Caki2 (cell line): ENCODE measurements at regions not wholly inside any gene's neighbourhood (a gene's known extent, or its start where the extent isn't known, plus 50 kb on each side); places are given as distances from the start of the nearest gene placed in this dataset.
A peak's percentile ranks its signal among the peaks of the same experiment; 100 is the strongest.
"Not testable (repeated sequence)": the region's sequence is repeated elsewhere in the genome, so short reads cannot be mapped to it uniquely, and the experiment has no call there.

Source experiments
- DNase-seq: peaks from one replicate; pipeline ENCODE4 v3.0.0-alpha.2; 2015; ENCODE audit warnings: low read depth
- in situ Hi-C: cut with HindIII; loops from 2 replicates; pipeline ENCODE4 v1.10.0; 2016; ENCODE audit warnings: low sequenced_read_pairs, low pct_unique_long_range_greater_than_20kb, mixed read lengths

GRCh38 chr11:69205743-69206612 lies 50.2 kb downstream of the SMIM38 start:
- in situ Hi-C loops = no loop called here
- DNase-seq = no peak

- in situ Hi-C loops = not testable (repeated sequence)
Observed at GRCh38 chr11:69206613-69206965, 50.9 kb downstream of the SMIM38 start.

DNA sequence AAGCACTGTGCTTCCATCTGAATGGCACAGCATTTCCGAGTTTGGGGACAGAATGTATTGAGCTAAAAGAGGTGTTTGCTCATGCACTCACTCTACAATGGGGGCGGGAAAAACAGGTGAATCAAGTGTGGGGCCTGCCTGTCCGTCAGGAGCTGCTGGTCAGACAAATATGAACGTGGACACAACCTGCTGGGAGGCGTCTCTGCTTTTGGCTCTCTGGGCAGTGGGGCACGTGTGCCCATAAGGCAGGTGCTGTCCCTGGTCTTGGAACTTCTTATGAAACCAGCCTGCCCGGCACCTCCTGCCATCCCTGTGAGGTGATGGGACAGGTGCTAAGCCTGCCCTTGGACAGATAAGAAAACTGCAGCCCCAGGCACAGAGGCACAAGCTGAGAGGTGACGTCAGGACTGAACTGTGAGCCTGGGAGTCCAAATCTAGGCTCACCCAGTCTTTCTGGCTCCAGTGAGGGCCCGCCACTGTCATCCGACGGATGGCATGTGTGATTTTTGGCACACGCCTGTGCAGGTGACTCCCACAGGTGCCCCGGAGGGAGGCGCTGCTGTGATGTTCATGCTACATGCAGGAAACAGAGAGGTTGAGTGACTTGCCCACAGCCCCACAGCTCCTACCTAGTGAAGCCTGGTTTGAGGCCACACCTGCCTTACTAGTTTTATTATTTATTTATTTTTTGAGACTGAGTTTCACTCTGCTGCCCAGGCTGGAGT lies 51.6 kb downstream of the SMIM38 start:
- in situ Hi-C loops = no loop called here
- DNase-seq = no peak

More at GRCh38 chr11:69206613-69206965, 50.9 kb downstream of the SMIM38 start:
- not testable (repeated sequence) for DNase-seq

DNA sequence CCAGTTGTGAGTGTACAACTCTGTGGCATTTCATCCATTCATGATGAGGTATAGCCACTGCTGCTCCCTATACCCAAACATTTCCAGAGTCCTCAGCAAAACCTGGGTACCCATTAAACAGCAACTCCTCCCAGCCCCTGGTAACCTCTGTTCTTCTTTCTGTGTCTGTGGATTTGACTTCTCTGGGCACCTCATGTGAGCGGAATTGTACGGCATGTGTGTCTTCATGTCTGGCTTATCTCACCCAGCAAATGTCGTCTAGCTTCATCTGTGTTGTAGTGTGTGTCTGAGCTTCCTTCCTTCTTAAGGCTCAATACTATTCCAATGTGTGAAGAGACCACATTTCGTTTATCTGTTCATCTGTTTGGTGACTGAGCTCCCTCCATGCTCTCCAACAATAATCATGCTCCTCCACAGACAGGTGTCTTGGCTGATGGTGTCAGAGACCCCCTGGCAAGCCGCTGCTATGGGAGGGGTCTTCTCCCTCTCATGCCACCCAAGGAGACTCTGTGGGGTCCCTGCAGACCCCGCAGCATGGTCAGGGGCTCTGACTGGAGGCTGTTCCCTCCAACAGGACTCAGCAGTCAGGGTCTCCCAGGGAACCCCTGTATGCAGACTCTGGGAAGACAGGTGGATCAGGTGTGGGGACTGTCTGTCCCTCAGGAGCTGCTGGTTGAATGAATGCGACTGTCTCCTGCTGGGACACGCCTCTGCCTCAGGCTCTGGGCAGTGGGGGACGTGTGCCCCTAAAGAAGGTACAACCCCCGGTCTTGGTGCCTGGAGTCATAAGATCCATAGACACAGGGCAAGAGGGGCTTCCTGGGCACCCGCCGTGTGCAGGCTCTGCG lies 52.7 kb downstream of the SMIM38 start:
- peak; percentile 8 for DNase-seq
- in situ Hi-C loops = no loop called here

DNA sequence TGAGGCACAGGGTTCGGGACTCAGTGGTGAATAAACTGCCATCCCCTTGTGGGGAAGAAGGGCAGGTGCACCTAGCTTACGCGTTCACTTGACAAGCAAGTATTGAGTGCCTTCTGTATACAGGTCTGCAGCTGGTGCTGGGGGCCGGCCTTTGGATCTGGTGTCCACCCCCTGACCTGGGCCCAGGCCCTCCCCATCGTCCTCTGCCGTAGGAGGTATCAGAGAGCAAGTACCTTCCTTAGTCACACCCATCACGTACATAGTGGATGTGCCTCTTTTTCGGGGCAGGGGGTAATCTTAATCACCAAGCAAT lies 53.3 kb downstream of the SMIM38 start:
- in situ Hi-C loops = no loop called here
- DNase-seq = no peak

DNA sequence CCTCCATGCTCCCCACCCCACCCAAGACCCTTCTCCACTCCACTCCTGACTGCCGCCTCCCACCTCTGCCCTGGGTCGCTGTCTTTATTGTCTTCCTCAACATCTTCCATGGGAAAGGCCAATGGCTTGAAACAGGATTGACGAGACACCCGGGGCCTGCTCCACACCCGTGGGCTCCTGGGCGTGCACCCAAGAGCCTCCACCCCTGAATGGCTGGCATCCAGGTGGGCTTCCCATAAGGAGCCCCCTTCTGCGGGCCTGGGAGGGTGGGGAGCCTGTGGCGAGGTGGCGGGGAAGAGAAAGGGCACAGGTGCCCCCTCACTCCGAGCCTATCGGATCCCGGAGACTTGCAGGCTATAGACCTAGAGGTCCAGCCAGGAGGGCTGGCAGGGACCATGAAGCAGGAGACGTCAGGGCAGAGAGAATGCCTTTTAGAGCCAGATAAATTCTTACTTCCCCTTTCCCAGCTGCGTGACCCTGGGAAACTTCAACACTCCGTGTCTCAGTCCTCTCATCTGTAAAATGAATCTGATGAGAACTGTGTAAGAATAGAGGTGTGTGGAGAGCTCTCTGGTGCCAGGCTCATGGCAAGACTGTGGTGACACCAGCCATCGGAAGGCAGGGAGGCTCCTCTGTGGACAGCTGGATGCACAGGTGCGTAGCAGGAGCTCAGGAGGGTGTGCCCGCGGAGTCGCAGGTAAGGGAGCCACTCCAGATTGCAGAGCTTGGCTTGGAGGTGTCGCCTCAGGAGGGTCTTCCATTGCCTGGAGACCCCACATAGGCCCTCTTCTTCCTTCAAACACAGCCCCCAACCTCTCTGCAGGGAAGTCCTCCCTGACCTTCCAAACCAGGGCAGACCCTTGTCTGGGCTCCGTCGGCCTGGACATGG lies 53.9 kb downstream of the SMIM38 start:
- in situ Hi-C loops = no loop called here
- DNase-seq = no peak

- in situ Hi-C loops = no loop called here
- peak; percentile 33 for DNase-seq
Observed at GRCh38 chr11:69210310-69211035, 54.7 kb downstream of the SMIM38 start.

DNA sequence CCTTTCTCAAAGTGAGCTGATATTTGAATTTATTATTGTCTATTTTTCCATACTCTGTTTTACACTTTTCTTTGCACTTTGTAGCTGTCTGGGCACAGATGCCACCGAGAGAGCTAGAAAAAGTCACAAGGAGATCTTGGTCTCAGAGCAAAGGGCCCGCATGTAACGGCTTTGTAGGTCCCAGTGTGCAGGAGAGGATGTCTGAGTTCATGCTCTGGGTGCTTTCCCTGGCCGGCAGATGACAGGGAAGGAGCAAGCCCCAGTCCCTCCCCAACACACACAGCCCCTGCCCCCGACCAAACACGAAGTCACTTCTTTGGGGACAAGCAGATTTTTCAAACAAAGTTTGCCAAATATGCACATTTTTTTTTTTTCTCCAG lies 55.8 kb downstream of the SMIM38 start:
- in situ Hi-C loops = no loop called here
- no peak for DNase-seq

DNA sequence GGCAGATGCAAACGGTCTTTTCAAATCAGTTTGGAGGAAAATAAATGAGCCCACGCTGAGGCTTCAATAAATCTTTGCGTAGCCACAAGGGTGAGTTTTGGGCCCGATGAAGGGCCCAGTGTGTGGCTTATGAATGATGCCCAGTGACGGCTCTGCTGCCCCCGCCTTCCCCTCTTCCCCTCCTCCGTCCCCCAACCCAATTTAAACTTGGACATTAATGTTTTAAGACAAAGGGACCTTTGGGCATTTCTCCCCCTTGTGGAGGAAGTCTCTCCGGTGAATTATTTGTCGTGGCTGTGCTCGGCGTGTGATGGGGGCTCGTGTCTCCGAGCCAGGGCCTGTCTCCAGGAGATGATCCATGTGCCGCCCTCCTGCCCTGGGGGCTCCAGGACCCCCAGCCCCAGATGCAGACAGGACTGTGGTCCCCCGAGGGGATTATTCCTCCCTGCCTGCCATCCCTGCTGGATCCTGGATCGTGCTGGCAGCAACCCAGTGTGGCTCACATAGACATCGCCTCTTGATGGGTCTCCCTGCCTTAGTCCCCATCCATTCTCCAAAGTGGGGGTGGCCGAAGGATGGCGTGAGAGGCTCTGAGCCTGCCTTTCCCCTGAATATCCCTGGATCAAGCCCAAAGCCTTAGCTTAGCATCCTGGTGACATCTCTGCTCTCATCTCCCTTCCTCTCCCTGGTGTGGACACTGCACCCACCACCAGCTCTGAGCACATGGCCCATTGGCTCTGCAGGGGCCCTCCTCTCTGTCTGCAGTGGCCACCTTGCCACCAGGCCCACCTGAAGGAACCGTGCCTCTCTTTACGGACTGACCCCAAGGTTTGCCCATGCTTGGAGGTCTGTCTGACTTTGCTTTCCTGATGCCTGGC lies 56.4 kb downstream of the SMIM38 start:
- in situ Hi-C loops = no loop called here

DNA sequence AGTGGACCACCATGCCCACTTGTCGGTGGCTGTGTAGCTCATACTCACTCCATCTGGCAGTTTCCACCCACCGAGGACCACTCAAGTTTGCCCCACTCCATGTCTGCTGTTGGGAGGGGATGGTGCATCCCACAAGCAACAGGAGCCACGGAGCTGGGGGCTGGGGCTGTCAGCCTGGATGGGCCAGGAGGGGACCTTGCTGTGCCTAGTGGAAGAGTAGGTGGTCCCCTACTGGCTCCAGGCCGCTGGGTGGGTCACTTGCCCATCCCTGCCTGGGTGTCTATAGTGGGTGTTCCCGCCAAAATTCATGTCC lies 57.0 kb downstream of the SMIM38 start:
- no peak for DNase-seq
- in situ Hi-C loops = no loop called here

More for the DNA sequence above, 56.4 kb downstream of the SMIM38 start:
- DNase-seq = no peak

- peak; percentile 50 for DNase-seq
- in situ Hi-C loops = no loop called here
Observed at GRCh38 chr11:69213316-69213715, 57.6 kb downstream of the SMIM38 start.

- in situ Hi-C loops = no loop called here
- DNase-seq = no peak
Observed at GRCh38 chr11:69213964-69214363, 58.2 kb downstream of the SMIM38 start.

GRCh38 chr11:69215216-69215615 lies 59.5 kb downstream of the SMIM38 start:
- in situ Hi-C loops = no loop called here

DNA sequence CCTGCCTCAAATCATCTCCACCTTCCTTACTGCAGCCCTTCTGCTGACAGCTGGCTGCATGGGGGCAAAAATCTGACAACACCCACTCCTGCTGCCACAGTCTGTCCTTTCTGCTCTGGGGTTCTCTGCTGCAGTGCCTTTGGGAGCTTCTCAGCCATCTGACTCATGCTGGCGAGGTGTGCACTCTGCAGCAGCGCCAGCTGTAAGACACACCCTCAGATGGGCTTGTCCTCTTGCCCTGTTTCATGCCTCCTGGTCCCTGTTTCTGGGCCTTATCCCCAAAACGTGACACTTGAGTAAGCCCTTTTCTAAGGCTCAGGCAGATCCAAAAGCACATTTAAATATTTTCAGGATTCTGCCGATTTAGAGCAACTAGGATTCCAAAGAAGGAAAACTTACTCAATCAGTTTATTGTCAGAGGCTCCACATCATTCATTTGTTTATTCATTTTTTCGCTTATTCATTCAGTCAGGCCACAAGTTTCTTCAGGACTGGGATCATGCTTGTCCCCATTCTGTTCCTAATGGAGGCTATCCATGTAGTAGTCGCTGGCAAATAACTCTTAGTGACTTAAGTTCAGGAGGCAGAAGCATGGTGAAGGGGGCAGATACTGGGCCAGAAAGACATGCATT lies 60.2 kb downstream of the SMIM38 start:
- in situ Hi-C loops = no loop called here
- peak; percentile 29 for DNase-seq

More at GRCh38 chr11:69215216-69215615, 59.5 kb downstream of the SMIM38 start:
- DNase-seq = no peak

DNA sequence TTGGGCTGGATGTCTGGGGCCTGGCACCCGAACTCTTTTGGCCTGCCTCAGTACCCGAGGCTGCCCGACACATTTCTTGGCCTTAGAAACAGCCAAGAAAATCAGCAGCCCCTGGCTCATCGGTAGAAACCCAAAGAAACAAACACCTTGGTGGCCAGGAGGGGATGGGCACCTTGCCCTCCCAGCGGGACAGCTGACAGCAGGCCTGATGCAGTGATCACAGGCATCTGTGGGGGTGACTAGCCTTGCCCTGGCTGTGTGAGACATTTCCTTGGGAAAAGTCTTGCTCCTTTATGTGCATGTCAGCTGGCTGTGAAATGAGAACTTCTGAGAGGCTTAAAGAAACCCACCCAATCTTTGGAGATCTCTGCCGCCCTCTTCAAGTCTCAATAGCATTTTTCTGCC lies 60.9 kb downstream of the SMIM38 start:
- in situ Hi-C loops = no loop called here
- no peak for DNase-seq
